Stimulated activated naive CD8-positive, alpha-beta T cell treated with anti-CD3 and anti-CD28 coated beads, Interleukin-15, amount 100 ng/mL, for 72 hours (primary cell): ENCODE measurements at regions not wholly inside any gene's neighbourhood (a gene's known extent, or its start where the extent isn't known, plus 50 kb on each side); places are given as distances from the start of the nearest gene placed in this dataset.
A peak's percentile ranks its signal among the peaks of the same experiment; 100 is the strongest.

Source experiments
- ATAC-seq: fragments of 150-1000 bp; cut with Tn5 transposase; 2 replicates; pipeline ENCODE4 v1.10.0; 2021; ENCODE audit warnings: mild to moderate bottlenecking, moderate library complexity
- DNase-seq, 2 donors: peaks; one replicate each; pipeline ENCODE4 v3.0.0; 2021 to 2022
- H3K27ac Mint-ChIP-seq, 2 donors: one replicate each; pipeline ENCODE4 v1.8.0; 2022; ENCODE audit warnings: mild to moderate bottlenecking in 2 of 2, mixed read lengths in 2 of 2, moderate library complexity in 2 of 2
- H3K27me3 Mint-ChIP-seq: one replicate; pipeline ENCODE4 v1.8.0; 2022; ENCODE audit warnings: mixed read lengths
- H3K4me1 Mint-ChIP-seq: one replicate; pipeline ENCODE4 v1.8.0; 2022; ENCODE audit warnings: mild to moderate bottlenecking, mixed read lengths
- H3K4me3 Mint-ChIP-seq, 2 donors: one replicate each; pipeline ENCODE4 v1.8.0; 2022; ENCODE audit warnings: mild to moderate bottlenecking in 2 of 2, mixed read lengths in 2 of 2, moderate library complexity in 1 of 2
- H3K9me3 Mint-ChIP-seq, 2 donors: one replicate each; pipeline ENCODE4 v1.8.0; 2022; ENCODE audit warnings: mixed read lengths in 2 of 2

GRCh38 chr11:8823174-8823742 lies 87.7 kb upstream of the AKIP1 start:
- no peak overlapping the region for H3K4me3 Mint-ChIP-seq
- DNase-seq (no peak), ATAC-seq (no peak)
- no peaks in the 10 kb centered on the region for H3K27me3 Mint-ChIP-seq
- no peaks in the 10 kb centered on the region for H3K9me3 Mint-ChIP-seq
- no peaks in the 10 kb centered on the region for H3K4me1 Mint-ChIP-seq
- H3K27ac Mint-ChIP-seq = no peak overlapping the region

DNA sequence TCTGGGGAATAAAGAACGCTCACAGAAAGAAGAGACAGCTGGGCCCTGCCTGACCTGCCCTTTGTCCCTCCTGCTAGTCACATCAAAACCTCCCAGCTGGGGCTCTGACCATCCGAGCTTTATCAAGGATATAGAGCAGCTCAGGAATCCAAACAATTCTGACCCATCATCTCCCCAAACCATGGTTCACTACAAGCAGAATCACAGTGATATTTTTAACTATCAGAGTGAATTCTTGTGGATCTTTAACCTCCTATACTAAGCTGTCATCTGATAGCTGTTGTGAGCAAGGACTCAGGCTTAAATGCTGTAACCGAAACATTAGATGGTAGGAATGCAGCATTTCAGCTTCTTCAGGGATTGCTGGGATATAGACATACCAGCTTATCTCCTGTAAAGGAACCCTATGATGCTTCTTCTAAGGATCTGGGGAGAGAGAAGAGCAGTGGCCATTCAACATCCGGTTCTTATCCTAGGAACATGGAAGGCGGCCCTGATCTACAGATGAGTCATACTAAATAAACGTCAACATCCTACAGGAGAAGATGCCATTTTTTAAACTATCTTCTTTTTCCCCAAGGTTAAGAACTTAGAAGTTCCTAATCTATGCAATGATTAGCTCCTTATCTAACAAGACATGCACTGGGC lies 84.7 kb upstream of the AKIP1 start:
- Mint-ChIP-seq H3K4me1 (no peaks in the 10 kb centered on the region), H3K27ac (no peak overlapping the region), H3K4me3 (no peak overlapping the region), H3K27me3 (no peaks in the 10 kb centered on the region), H3K9me3 (no peaks in the 10 kb centered on the region)
- ATAC-seq (no peak), DNase-seq (no peak)

- DNase-seq (no peak), ATAC-seq (no peak)
- H3K4me1 Mint-ChIP-seq = no peaks in the 10 kb centered on the region
- H3K4me3 Mint-ChIP-seq = no peak overlapping the region
- H3K27me3 Mint-ChIP-seq = no peaks in the 10 kb centered on the region
- H3K27ac Mint-ChIP-seq = no peak overlapping the region
- no peaks in the 10 kb centered on the region for H3K9me3 Mint-ChIP-seq
These were observed 84.0 kb upstream of the AKIP1 start for GRCh38 chr11:8826901-8827560.

DNA sequence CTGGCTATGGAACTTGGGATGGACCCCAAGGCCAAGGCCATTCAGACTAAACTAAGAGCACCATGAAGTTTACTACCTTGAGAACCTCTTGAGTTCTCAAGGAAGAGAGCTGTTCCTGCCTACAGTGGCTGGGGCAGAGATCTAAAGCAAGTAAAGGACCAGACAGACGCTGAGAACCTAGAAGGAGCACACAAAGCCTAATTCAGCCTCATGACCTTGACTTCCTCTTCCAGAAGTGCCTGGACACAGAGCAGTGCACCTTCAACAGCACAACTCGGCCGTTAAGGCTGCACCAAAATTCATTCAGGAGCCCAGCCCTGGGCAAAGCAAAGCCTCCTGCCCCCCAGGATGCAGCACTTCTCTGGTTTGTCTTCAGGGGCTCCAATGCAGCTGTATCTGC lies 82.9 kb upstream of the AKIP1 start:
- no peak overlapping the region for H3K4me3 Mint-ChIP-seq
- no peak for ATAC-seq
- no peak overlapping the region for H3K27ac Mint-ChIP-seq
- DNase-seq = no peak
- no peaks in the 10 kb centered on the region for H3K9me3 Mint-ChIP-seq
- H3K4me1 Mint-ChIP-seq = peaks cover 6% of the 10 kb centered on the region
- no peaks in the 10 kb centered on the region for H3K27me3 Mint-ChIP-seq

DNA sequence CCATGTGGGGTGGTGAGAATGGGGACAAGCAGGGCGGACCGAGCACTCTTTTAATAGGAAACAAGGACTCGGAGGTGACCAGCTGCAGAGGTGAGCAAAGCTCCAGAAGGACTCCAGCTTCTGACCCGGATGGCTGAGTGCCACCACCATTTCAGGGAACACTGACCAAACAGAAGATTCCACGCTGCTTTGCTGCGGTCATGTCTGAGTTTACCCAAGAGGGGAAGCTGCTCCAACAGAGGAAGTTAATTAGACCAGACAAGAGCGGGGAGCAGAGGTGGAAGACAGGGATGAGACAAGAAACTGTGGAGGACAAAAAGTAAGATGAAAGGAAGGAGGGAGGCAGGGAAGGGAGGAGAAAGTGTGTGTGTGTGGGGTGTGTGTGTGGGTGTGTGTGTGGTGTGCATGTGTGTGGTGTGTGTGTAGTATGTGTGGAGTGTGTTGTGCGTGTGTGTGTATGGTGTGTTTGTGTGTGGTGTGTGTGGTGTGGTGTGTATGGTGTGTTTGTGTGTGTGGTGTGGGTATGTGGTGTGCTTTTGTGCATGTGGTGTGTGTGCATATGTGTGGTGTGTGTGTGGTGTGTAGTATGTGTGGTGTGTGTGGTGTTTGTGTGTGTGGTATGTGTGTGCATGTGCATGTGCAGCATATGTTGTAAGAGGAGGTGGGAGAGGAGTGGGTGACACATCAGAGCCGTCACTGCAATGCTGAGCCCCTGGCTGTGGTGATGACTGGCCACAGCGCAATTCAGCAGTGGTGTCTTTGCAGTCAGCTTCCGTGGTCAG lies 82.2 kb upstream of the AKIP1 start:
- H3K4me1 Mint-ChIP-seq = peaks cover 6% of the 10 kb centered on the region
- H3K9me3 Mint-ChIP-seq = no peaks in the 10 kb centered on the region
- H3K4me3 Mint-ChIP-seq = no peak overlapping the region
- H3K27me3 Mint-ChIP-seq = no peaks in the 10 kb centered on the region
- H3K27ac Mint-ChIP-seq = no peak overlapping the region
- DNase-seq = no peak
- ATAC-seq = no peak

- Mint-ChIP-seq H3K4me3 (no peak overlapping the region), H3K9me3 (no peaks in the 10 kb centered on the region), H3K27me3 (no peaks in the 10 kb centered on the region), H3K27ac (no peak overlapping the region), H3K4me1 (peaks cover 6% of the 10 kb centered on the region)
- DNase-seq (no peak), ATAC-seq (no peak)
These were observed 81.4 kb upstream of the AKIP1 start for GRCh38 chr11:8829556-8829955.

DNA sequence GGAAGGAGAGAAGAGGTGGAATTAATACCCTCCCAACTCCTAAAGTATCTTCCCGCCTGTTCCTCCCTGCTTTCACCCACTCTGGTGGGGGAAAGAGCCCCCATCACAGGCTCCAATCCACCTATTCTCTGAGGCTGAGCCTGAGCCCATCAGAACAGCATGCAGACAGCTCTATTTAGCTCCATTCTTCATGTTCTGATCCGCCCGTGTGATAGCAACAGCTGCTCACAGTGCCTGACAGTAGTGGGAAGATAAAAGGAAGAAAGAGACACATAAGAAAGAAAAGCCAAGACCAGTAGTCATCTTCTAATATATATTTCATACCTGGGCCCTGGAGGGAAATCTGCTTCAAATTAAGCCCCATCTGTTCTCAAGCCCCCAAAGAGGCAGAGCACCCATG lies 80.3 kb upstream of the AKIP1 start:
- Mint-ChIP-seq H3K27ac (no peak overlapping the region), H3K27me3 (peaks cover 8% of the 10 kb centered on the region), H3K9me3 (no peaks in the 10 kb centered on the region), H3K4me3 (no peak overlapping the region), H3K4me1 (peaks cover 6% of the 10 kb centered on the region)
- no peak for ATAC-seq
- no peak for DNase-seq

DNA sequence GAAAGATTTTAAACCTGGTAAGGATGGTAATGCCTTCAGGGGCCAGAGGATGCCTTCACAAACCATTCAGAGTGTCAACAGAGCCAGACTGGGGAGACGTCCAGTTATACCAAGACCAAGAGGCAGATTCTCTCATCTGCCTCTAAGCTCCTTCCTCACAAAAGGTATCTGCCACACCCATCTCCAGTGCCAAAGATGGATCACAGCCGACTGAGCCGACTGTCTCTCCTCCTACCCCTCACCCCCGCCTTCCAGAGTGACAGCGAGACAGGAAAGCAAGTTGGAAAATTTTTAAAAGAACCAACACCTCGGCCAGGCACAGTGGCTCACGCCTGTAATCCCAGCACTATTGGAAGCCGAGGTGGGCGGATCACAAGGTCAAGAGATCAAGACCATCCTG lies 79.1 kb upstream of the AKIP1 start:
- Mint-ChIP-seq H3K9me3 (no peaks in the 10 kb centered on the region), H3K4me1 (peaks cover 6% of the 10 kb centered on the region), H3K4me3 (no peak overlapping the region), H3K27me3 (peaks cover 10% of the 10 kb centered on the region), H3K27ac (no peak overlapping the region)
- no peak for DNase-seq
- no peak for ATAC-seq

DNA sequence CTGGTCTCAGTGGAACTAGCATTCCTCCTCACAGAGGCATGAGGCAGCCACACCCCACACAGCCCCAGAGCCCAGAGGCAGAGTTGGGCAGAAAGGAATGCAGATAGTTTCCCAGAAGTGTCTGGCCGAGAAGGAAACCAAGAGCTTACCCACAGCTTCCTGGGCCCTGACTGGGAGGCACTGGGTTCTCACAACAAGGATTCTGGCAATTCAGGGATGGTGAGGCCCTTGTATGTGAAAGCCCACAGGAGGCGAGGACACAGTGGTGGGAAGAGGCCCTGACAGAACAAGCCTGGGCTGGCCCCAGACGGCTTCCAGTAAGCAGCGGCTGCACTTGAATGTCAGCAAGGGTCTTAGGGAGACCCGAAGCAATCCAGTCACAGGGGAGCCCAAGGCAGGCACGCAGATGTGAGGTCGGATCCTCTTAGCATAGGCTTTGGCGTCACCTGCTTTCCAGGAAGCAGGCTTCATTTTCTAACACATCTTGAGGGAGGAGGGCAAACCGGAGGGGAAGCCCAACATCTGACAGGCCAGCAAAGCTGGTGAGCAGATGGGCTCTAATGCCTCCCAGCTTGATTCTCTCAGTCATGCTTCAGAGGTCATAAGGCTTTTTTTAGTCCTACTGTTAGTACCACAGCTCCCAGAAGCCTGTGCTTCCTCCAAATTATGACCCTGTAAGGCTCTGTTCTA lies 78.3 kb upstream of the AKIP1 start:
- peak in 1 of 2 donors; percentile 39 for DNase-seq
- peak; percentile 76 for ATAC-seq
- H3K27me3 Mint-ChIP-seq = peaks cover 10% of the 10 kb centered on the region
- peak overlapping the region; percentile 83 to 87 for H3K27ac Mint-ChIP-seq
- H3K4me3 Mint-ChIP-seq = peak overlapping the region in 1 of 2 donors; percentile 52
- H3K9me3 Mint-ChIP-seq = no peaks in the 10 kb centered on the region
- H3K4me1 Mint-ChIP-seq = peaks cover 6% of the 10 kb centered on the region

- H3K27me3 Mint-ChIP-seq = peaks cover 18% of the 10 kb centered on the region
- H3K4me3 Mint-ChIP-seq = no peak overlapping the region
- no peaks in the 10 kb centered on the region for H3K9me3 Mint-ChIP-seq
- DNase-seq = no peak
- peak overlapping the region in 1 of 2 donors; percentile 37 for H3K27ac Mint-ChIP-seq
- ATAC-seq = peak; percentile 34
- peaks cover 6% of the 10 kb centered on the region for H3K4me1 Mint-ChIP-seq
These were observed 77.2 kb upstream of the AKIP1 start for GRCh38 chr11:8833568-8834315.

- H3K4me1 Mint-ChIP-seq = peaks cover 7% of the 10 kb centered on the region
- no peak overlapping the region for H3K4me3 Mint-ChIP-seq
- H3K9me3 Mint-ChIP-seq = no peaks in the 10 kb centered on the region
- no peak overlapping the region for H3K27ac Mint-ChIP-seq
- DNase-seq (no peak), ATAC-seq (no peak)
- H3K27me3 Mint-ChIP-seq = peaks cover 18% of the 10 kb centered on the region
These were observed 76.6 kb upstream of the AKIP1 start for GRCh38 chr11:8834379-8834778.

DNA sequence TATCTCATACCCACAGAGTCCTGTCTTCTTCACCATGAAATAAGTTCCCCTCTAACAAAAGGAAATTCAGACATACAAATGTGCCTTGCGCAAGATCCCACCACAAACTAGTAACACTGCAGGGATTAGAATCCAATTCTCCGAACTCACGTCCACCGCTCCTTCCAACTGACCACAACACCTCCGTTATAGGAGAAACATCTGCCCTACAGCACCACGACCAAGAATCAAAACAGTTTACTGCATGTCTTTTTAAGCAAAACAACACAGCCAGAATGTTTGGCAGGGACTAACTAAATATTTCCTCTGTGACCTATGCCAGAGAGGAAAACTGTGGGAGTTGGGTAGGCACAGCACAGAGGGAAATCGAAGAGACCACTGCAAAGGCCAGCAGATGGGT lies 72.7 kb upstream of the AKIP1 start:
- Mint-ChIP-seq H3K27ac (no peak overlapping the region), H3K4me3 (no peak overlapping the region), H3K27me3 (peaks cover 26% of the 10 kb centered on the region), H3K4me1 (peaks cover 21% of the 10 kb centered on the region), H3K9me3 (no peaks in the 10 kb centered on the region)
- DNase-seq (no peak), ATAC-seq (no peak)

DNA sequence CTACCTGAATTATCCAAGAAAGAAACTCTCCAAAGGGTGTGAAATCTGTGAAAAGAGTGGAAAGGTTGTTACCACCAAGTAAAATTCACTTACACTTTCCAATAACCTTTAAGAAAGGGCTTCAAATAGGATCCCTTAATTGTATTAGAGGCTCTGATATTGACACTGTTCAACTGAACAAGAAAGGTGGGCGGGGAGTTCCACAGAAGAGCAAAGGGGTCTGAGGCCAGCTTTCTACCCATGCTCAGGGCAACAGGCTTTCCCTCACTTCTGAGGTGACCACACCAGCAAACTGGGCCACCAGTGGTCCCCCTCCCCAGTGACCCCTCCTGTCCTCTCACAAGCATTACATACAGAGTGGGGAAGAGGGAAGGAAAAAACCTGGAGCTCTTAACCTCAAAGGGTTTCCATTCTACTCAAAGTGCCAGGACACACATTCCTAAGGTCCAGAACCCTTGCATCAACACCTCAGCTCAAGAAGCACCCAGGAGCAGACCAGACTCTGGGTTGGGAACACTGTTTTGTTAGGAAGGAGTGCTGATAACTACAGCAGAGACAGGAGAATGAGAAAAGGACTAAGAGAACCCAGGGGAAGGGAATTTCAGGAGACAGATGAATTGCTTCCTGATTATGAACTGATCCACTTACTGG lies 71.6 kb upstream of the AKIP1 start:
- Mint-ChIP-seq H3K9me3 (no peaks in the 10 kb centered on the region), H3K27me3 (peaks cover 26% of the 10 kb centered on the region), H3K4me3 (peak overlapping the region in 1 of 2 donors; percentile 40), H3K4me1 (peaks cover 21% of the 10 kb centered on the region), H3K27ac (peak overlapping the region; percentile 20 to 36)
- peak; percentile 23 for ATAC-seq
- no peak for DNase-seq
